ENCODE measurements at regions not wholly inside any gene's neighbourhood (a gene's known extent, or its start where the extent isn't known, plus 50 kb on each side); places are given as distances from the start of the nearest gene placed in this dataset.
"Not testable (repeated sequence)": the region's sequence is repeated elsewhere in the genome, so short reads cannot be mapped to it uniquely, and the experiment has no call there.

- FAIRE-seq, result no peak
Measured at GRCh38 chr18:67455890-67456501, 60.5 kb downstream of the DSEL start.

- no peak for FAIRE-seq
Measured at GRCh38 chr18:67453901-67454300, 62.6 kb downstream of the DSEL start.

- FAIRE-seq, result no peak
Measured at GRCh38 chr18:67451960-67452359, 64.6 kb downstream of the DSEL start.

- not testable (repeated sequence) for FAIRE-seq
Measured at GRCh38 chr18:67451101-67451500, 65.4 kb downstream of the DSEL start.

- no peak for FAIRE-seq
Measured at GRCh38 chr18:67433971-67434370, 82.5 kb downstream of the DSEL start.

- FAIRE-seq, result no peak
Measured at GRCh38 chr18:67432806-67433205, 83.7 kb downstream of the DSEL start.

GRCh38 chr18:67428805-67429204, 87.7 kb downstream of the DSEL start:
- no peak for FAIRE-seq

- FAIRE-seq, result no peak
Measured at GRCh38 chr18:67428158-67428557, 88.4 kb downstream of the DSEL start.

- FAIRE-seq, result no peak
Measured at GRCh38 chr18:67426486-67426885, 90.0 kb downstream of the DSEL start.

GRCh38 chr18:67425672-67426071, 90.8 kb downstream of the DSEL start:
- no peak for FAIRE-seq

- FAIRE-seq, result no peak
Measured at GRCh38 chr18:67421651-67422050, 94.9 kb downstream of the DSEL start.

- FAIRE-seq, result no peak
Measured at GRCh38 chr18:67417864-67418523, 98.5 kb downstream of the DSEL start.

GRCh38 chr18:67411116-67411515, 105.4 kb downstream of the DSEL start:
- no peak for FAIRE-seq

GRCh38 chr18:67410075-67411070, 106.1 kb downstream of the DSEL start:
- FAIRE-seq, result no peak

GRCh38 chr18:67408240-67408639, 108.3 kb downstream of the DSEL start:
- FAIRE-seq, result no peak

GRCh38 chr18:67406714-67407113, 109.8 kb downstream of the DSEL start:
- no peak for FAIRE-seq

GRCh38 chr18:67402543-67402942, 114.0 kb downstream of the DSEL start:
- no peak for FAIRE-seq

GRCh38 chr18:67400502-67401117, 115.9 kb downstream of the DSEL start:
- no peak for FAIRE-seq

GRCh38 chr18:67386032-67386431, 130.5 kb downstream of the DSEL start:
- FAIRE-seq, result no peak

GRCh38 chr18:67385455-67385854, 131.1 kb downstream of the DSEL start:
- FAIRE-seq, result no peak

GRCh38 chr18:67384057-67384456, 132.5 kb downstream of the DSEL start:
- not testable (repeated sequence) for FAIRE-seq

GRCh38 chr18:67381608-67382150, 134.8 kb downstream of the DSEL start:
- FAIRE-seq, result no peak

- no peak for FAIRE-seq
Measured at GRCh38 chr18:67380867-67381266, 135.7 kb downstream of the DSEL start.
